ENCODE measurements at regions not wholly inside any gene's neighbourhood (a gene's known extent, or its start where the extent isn't known, plus 50 kb on each side); places are given as distances from the start of the nearest gene placed in this dataset.

GRCh38 chr11:116644201-116644940 is 128.4 kb downstream of the BUD13 start:
- no peaks in the 10 kb centered on the region for H3K9me3 ChIP-seq (ENCODE audit: low read length)
- TF ChIP-seq DBP (CRISPR knock-in tag; IDR thresholded peaks at IDR 0.05; ENCODE audit: not compliant biosample characterization) (no peak), ZNF543 (CRISPR knock-in tag; IDR thresholded peaks at IDR 0.05) (no peak), ZNF577 (CRISPR knock-in tag; IDR thresholded peaks at IDR 0.05; ENCODE audit: borderline replicate concordance, low read depth) (no peak), KAT7 (CRISPR knock-in tag; IDR thresholded peaks at IDR 0.05; ENCODE audit: borderline replicate concordance) (no peak), ZNF605 (CRISPR knock-in tag; IDR thresholded peaks at IDR 0.05) (no peak), ZKSCAN5 (CRISPR knock-in tag; IDR thresholded peaks at IDR 0.05) (no peak), IRF2 (CRISPR knock-in tag; IDR thresholded peaks at IDR 0.05) (no peak), BORCS8-MEF2B (CRISPR knock-in tag; IDR thresholded peaks at IDR 0.05) (no peak), DRAP1 (CRISPR knock-in tag; IDR thresholded peaks at IDR 0.05) (no peak), MBD4 (IDR thresholded peaks at IDR 0.05; ENCODE audit: borderline replicate concordance, low read length) (no peak), LBX2 (CRISPR knock-in tag; IDR thresholded peaks at IDR 0.05; ENCODE audit: borderline replicate concordance) (no peak), ZNF274 (CRISPR knock-in tag; IDR thresholded peaks at IDR 0.05) (no peak), ZMYM3 (CRISPR knock-in tag; IDR thresholded peaks at IDR 0.05) (no peak), XRCC5 (optimal IDR thresholded peaks at IDR 0.05; ENCODE audit: low read length) (no peak)
- H3K9ac ChIP-seq (ENCODE audit: insufficient read depth, low read depth, low read length): no peak overlapping the region
- no peak overlapping the region for H3K4me2 ChIP-seq (ENCODE audit: low read depth, low read length)
- intact Hi-C loops (cut with micrococcal nuclease; ENCODE audit: unreplicated experiment) (loop anchor here (10.0 kb wide), 1 partner anchor 1540 kb away; no protein-coding TSS in a partner anchor), in situ Hi-C loops (cut with HindIII; ENCODE audit: extremely low pct_ligation_motif_present, low pct_unique_long_range_greater_than_20kb) (loop anchor here (5.0 kb wide), 1 partner anchor 48 kb away; no protein-coding TSS in a partner anchor)
- H3K36me3 ChIP-seq (replicated peaks in 1 of 2; ENCODE audit: control insufficient read depth in 1 of 2, insufficient read depth in 2 of 2, low read length in 2 of 2): no peaks in the 10 kb centered on the region
- ATAC-seq (no peak), DNase-seq (ENCODE audit: low spot score) (no peak), FAIRE-seq (no peak)
- no peaks in the 10 kb centered on the region for H3K79me2 ChIP-seq (ENCODE audit: insufficient read depth, low read length)
- no peaks in the 10 kb centered on the region for H4K20me1 ChIP-seq (ENCODE audit: insufficient read depth, low read length)
- WGBS (ENCODE audit: low lambda C conversion rate): 55% methylated on average over 16 of the region's 16 CpGs
- no peaks in the 10 kb centered on the region; a peak in 1 of 5 replicates for H3K27me3 ChIP-seq (ENCODE audit: control insufficient read depth in 1 of 2, insufficient read depth in 2 of 2, low read length in 2 of 2)
- BruUV-seq (replicated peaks): no TSS peak
- POLR2A ChIA-PET: no interaction called here
- H3K4me3 ChIP-seq (replicated peaks in 1 of 3; ENCODE audit: insufficient read depth in 1 of 3, low read depth in 2 of 3, low read length in 3 of 3): no peak overlapping the region
- no peak overlapping the region for H2AFZ ChIP-seq (ENCODE audit: low read length)
- CTCF ChIA-PET (ENCODE audit: low intra/inter-chr PET ratio, low total read pairs): no interaction called here
- H3K27ac ChIP-seq (ENCODE audit: extremely low read length, insufficient read depth, low read length): no peak overlapping the region
- H3K4me1 ChIP-seq (ENCODE audit: insufficient read depth, low read length): no peaks in the 10 kb centered on the region

Data from HepG2 (cell line).